AG04449 (cell line): ENCODE measurements at regions not wholly inside any gene's neighbourhood (a gene's known extent, or its start where the extent isn't known, plus 50 kb on each side); places are given as distances from the start of the nearest gene placed in this dataset.

ENCODE experiments used
- CTCF ChIA-PET: fragments of 350-600 bp; formaldehyde crosslinking; extraction: SDS; loops from one replicate; lab custom pipeline; 2021; ENCODE audit warnings: antibody characterized with exemption; lab: Yijun Ruan, JAX
- POLR2A ChIA-PET: fragments of 400-600, 350-600 bp; formaldehyde crosslinking; extraction: SDS; loops from one replicate; lab custom pipeline; 2020; ENCODE audit warnings: antibody characterized with exemption, inconsistent platforms; lab: Yijun Ruan, JAX
- DNase-seq: peaks from one replicate; pipeline ENCODE4 v3.0.0-alpha.2; 2010; ENCODE audit warnings: low read depth, low spot score
- H3K4me3 ChIP-seq: 2 replicates; pipeline ENCODE4 v1.5.1; 2011; ENCODE audit warnings: low read depth, mild to moderate bottlenecking, control low read depth, low read length
- CTCF ChIP-seq: IDR thresholded peaks from one replicate; pipeline ENCODE4 v1.5.1; 2011; ENCODE audit warnings: mild to moderate bottlenecking, moderate library complexity, low read length, control low read depth, inconsistent platforms; ENCODE audit not compliant: insufficient read depth; ENCODE audit errors: missing control alignments

GRCh38 chr2:58419983-58420382, 178.9 kb upstream of the FANCL start:
- POLR2A ChIA-PET: no interaction called here
- TF ChIP-seq CTCF: no peak
- no peak overlapping the region for H3K4me3 ChIP-seq
- DNase-seq: no peak
- CTCF ChIA-PET: no interaction called here

- no peak for TF ChIP-seq CTCF
- ChIA-PET POLR2A (no interaction called here), CTCF (no interaction called here)
- no peak overlapping the region for H3K4me3 ChIP-seq
- DNase-seq: no peak
These were observed 175.6 kb upstream of the FANCL start for GRCh38 chr2:58416696-58417095.

GRCh38 chr2:58414506-58414905, 173.4 kb upstream of the FANCL start:
- H3K4me3 ChIP-seq: no peak overlapping the region
- DNase-seq: no peak
- ChIA-PET CTCF (interaction anchor here (1.3 kb wide), 1 partner anchor 9 kb away, joined by 3 read pairs; no protein-coding TSS in a partner anchor), POLR2A (no interaction called here)
- TF ChIP-seq CTCF: no peak

- DNase-seq: no peak
- CTCF ChIA-PET: interaction anchor here (1.5 kb wide), 1 partner anchor 32 kb away, joined by 3 read pairs; no protein-coding TSS in a partner anchor
- POLR2A ChIA-PET: no interaction called here
- no peak overlapping the region for H3K4me3 ChIP-seq
- no peak for TF ChIP-seq CTCF
These were observed 169.4 kb upstream of the FANCL start for GRCh38 chr2:58410549-58410948.

GRCh38 chr2:58407487-58407886, 166.4 kb upstream of the FANCL start:
- CTCF ChIA-PET: no interaction called here
- no peak overlapping the region for H3K4me3 ChIP-seq
- POLR2A ChIA-PET: no interaction called here
- TF ChIP-seq CTCF: no peak
- no peak for DNase-seq

- TF ChIP-seq CTCF: no peak
- POLR2A ChIA-PET: no interaction called here
- CTCF ChIA-PET: no interaction called here
- H3K4me3 ChIP-seq: no peak overlapping the region
- DNase-seq: no peak
These were observed 164.2 kb upstream of the FANCL start for GRCh38 chr2:58405341-58405740.
